NB4 (cell line): ENCODE measurements at regions not wholly inside any gene's neighbourhood (a gene's known extent, or its start where the extent isn't known, plus 50 kb on each side); places are given as distances from the start of the nearest gene placed in this dataset.

ENCODE experiments used
- CTCF ChIP-seq: IDR thresholded peaks from one replicate; pipeline ENCODE4 v1.5.1; 2012; ENCODE audit warnings: low read depth, low read length
- MAX ChIP-seq: IDR thresholded peaks from 2 replicates; pipeline ENCODE4 v1.6.1; 2011; ENCODE audit warnings: low read depth, low read length
- MYC ChIP-seq: IDR thresholded peaks from 2 replicates; pipeline ENCODE4 v1.6.1; 2011; ENCODE audit warnings: low read depth, low read length
- POLR2A ChIP-seq: IDR thresholded peaks from 2 replicates; pipeline ENCODE4 v1.6.1; 2011; ENCODE audit warnings: mild to moderate bottlenecking; ENCODE audit not compliant: insufficient read length; ENCODE audit errors: extremely low read depth

GRCh38 chr6:53984163-53984562, 127.1 kb upstream of the MLIP start:
- no peak for TF ChIP-seq CTCF
- TF ChIP-seq MYC, result no peak
- TF ChIP-seq MAX, result no peak
- TF ChIP-seq POLR2A, result no peak
